ENCODE measurements at regions not wholly inside any gene's neighbourhood (a gene's known extent, or its start where the extent isn't known, plus 50 kb on each side); places are given as distances from the start of the nearest gene placed in this dataset.

DNA sequence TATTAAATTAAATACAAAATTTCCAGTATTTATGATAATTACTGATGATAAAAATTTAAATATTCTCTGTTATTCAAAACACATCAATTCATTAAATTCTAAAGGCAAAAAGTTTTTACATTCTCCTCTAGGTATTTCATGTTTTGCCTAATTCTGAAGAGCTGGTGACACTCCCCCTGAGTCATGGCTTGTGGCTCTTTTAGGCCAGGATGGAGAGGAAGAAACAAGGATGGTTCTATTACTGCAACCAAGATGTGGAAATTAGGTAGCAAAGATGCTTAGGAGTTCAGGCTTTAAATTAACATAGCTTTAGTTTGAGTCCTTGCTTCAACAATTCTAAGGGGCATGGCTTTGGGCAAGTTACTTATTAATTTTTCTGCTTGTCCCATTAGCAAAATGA, 1295.8 kb downstream of the EFNA5 start:
- H3K36me3 ChIP-seq (ENCODE audit: control insufficient read depth, insufficient read depth, low read length): no peaks in the 10 kb centered on the region
- no peaks in the 10 kb centered on the region for H3K27me3 ChIP-seq (ENCODE audit: control insufficient read depth, insufficient read depth, low read length)
- no peak overlapping the region for H3K4me3 ChIP-seq (ENCODE audit: low read depth, low read length)
- DNase-seq (ENCODE audit: low read depth): no peak
- TF ChIP-seq, protein P1, sequence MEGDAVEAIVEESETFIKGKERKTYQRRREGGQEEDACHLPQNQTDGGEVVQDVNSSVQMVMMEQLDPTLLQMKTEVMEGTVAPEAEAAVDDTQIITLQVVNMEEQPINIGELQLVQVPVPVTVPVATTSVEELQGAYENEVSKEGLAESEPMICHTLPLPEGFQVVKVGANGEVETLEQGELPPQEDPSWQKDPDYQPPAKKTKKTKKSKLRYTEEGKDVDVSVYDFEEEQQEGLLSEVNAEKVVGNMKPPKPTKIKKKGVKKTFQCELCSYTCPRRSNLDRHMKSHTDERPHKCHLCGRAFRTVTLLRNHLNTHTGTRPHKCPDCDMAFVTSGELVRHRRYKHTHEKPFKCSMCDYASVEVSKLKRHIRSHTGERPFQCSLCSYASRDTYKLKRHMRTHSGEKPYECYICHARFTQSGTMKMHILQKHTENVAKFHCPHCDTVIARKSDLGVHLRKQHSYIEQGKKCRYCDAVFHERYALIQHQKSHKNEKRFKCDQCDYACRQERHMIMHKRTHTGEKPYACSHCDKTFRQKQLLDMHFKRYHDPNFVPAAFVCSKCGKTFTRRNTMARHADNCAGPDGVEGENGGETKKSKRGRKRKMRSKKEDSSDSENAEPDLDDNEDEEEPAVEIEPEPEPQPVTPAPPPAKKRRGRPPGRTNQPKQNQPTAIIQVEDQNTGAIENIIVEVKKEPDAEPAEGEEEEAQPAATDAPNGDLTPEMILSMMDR (IDR thresholded peaks at IDR 0.05; ENCODE audit: insufficient read depth, low read length, poor library complexity, severe bottlenecking): no peak

DNA sequence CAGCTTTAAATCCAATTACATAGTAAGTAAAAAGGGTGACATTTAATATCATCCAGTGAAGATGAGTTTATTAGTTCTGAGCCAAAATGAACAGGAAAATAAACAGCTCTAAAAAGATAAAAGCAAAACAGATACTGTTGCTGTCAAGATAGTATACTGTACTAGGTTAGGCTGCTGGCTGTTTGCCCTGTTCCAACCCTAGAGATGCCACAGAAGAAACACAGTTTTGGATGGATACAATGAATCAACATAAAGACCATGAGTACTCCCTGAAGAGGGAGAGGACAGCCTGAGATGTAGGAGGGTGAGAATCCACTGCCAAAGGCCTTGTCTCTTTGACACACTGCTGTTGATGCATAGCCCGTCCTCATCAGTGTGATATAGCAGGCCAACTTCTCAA, 1302.7 kb downstream of the EFNA5 start:
- H3K36me3 ChIP-seq (ENCODE audit: control insufficient read depth, insufficient read depth, low read length): no peaks in the 10 kb centered on the region
- H3K4me3 ChIP-seq (ENCODE audit: low read depth, low read length): no peak overlapping the region
- H3K27me3 ChIP-seq (ENCODE audit: control insufficient read depth, insufficient read depth, low read length): no peaks in the 10 kb centered on the region
- DNase-seq (ENCODE audit: low read depth): no peak
- TF ChIP-seq, protein P1 (IDR thresholded peaks at IDR 0.05; ENCODE audit: insufficient read depth, low read length, poor library complexity, severe bottlenecking): no peak

DNA sequence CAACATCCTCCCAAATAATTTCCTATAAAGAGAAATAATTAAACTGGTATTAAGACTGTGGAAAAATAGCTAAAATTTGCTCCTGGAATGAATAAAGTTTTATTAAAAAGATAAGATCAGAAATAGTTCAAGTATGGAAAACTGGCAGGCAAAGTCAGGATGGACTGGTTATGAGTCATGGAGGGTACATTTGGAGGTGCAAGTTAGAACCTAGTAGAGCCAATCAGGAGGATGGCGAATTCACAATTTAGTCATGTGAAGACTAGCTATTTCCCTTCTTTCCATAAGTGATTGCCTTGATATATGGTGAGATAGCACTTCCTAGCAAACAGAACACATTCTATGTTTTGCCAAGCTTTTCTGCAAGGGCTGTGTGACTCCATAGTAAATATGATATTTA, 1303.5 kb downstream of the EFNA5 start:
- TF ChIP-seq, protein P1 (IDR thresholded peaks at IDR 0.05; ENCODE audit: insufficient read depth, low read length, poor library complexity, severe bottlenecking): no peak
- DNase-seq (ENCODE audit: low read depth): no peak
- H3K27me3 ChIP-seq (ENCODE audit: control insufficient read depth, insufficient read depth, low read length): no peaks in the 10 kb centered on the region

DNA sequence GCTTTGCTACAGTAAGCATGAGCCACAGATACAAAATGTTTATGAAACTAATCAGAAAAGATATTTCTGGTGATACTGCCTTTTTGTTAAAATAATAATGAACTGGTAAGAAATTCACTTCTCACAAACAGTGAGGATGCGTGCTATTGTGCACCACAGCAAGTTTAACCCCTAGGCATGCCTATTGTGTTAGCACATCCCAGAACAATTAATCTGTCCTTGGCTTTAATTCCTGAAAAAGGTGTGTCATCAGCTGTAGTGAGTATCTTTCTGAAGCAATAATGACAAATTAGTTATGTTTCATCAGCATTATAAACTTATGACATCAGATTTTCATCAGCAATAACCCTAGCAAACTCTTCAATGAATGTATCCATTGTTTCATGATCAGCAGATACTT, 1307.2 kb downstream of the EFNA5 start:
- no peaks in the 10 kb centered on the region for H3K27me3 ChIP-seq (ENCODE audit: control insufficient read depth, insufficient read depth, low read length)
- TF ChIP-seq, protein P1 (IDR thresholded peaks at IDR 0.05; ENCODE audit: insufficient read depth, low read length, poor library complexity, severe bottlenecking): no peak
- H3K4me3 ChIP-seq (ENCODE audit: low read depth, low read length): no peak overlapping the region
- H3K36me3 ChIP-seq (ENCODE audit: control insufficient read depth, insufficient read depth, low read length): no peaks in the 10 kb centered on the region
- DNase-seq (ENCODE audit: low read depth): no peak

More for the DNA sequence above, 1303.5 kb downstream of the EFNA5 start:
- Histone ChIP-seq H3K36me3 (ENCODE audit: control insufficient read depth, insufficient read depth, low read length) (no peaks in the 10 kb centered on the region), H3K4me3 (ENCODE audit: low read depth, low read length) (no peak overlapping the region)

DNA sequence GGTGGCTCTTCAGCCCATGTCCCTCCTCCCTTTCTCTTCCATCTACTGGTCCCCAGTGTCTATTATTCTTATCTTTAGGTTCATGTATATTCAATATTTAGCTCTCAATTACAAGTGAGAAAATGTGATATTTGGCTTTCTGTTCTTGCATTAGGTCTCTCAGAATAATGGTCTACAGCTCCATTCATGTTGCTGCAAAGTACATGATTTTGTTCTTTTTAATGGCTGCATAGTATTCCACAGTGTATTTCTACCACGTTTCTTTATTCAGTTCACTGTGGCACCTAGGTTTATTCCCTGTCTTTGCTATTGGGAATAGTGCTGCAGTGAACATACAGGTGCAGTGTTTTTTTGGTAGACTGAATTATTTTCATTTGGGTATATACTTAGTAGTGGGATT, 1308.8 kb downstream of the EFNA5 start:
- no peaks in the 10 kb centered on the region for H3K27me3 ChIP-seq (ENCODE audit: control insufficient read depth, insufficient read depth, low read length)
- no peak for DNase-seq (ENCODE audit: low read depth)
- H3K36me3 ChIP-seq (ENCODE audit: control insufficient read depth, insufficient read depth, low read length): no peaks in the 10 kb centered on the region
- no peak overlapping the region for H3K4me3 ChIP-seq (ENCODE audit: low read depth, low read length)
- TF ChIP-seq, protein P1 (IDR thresholded peaks at IDR 0.05; ENCODE audit: insufficient read depth, low read length, poor library complexity, severe bottlenecking): no peak

DNA sequence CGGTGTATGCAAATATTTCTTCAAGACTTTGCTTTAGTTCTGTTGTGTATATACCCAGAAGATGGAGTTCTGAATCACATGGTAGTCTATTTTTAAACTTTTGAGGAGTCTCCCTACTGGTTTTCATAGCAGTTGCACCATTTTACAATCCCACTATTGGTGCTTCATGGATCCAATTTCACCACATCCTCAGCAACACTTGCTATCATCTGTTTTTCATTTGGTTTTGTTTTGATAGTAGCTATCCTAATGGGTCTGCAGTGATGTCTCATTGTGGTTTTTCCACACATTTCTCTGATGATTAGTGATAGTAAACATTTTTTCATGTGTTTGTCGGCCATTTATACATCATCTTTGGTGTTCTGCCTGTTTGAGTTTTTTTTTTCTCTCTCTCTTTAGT, 1339.3 kb downstream of the EFNA5 start:
- peak; percentile 7 for DNase-seq (ENCODE audit: low read depth)
- H3K36me3 ChIP-seq (ENCODE audit: control insufficient read depth, insufficient read depth, low read length): no peaks in the 10 kb centered on the region
- TF ChIP-seq, protein P1 (IDR thresholded peaks at IDR 0.05; ENCODE audit: insufficient read depth, low read length, poor library complexity, severe bottlenecking): no peak
- no peak overlapping the region for H3K4me3 ChIP-seq (ENCODE audit: low read depth, low read length)
- H3K27me3 ChIP-seq (ENCODE audit: control insufficient read depth, insufficient read depth, low read length): no peaks in the 10 kb centered on the region
